Nephron progenitor cell (in vitro differentiated cells): ENCODE measurements at regions not wholly inside any gene's neighbourhood (a gene's known extent, or its start where the extent isn't known, plus 50 kb on each side); places are given as distances from the start of the nearest gene placed in this dataset.

Experiments used
- DNase-seq: peaks from one replicate; pipeline ENCODE4 v3.0.0; 2021
- H3K27ac Mint-ChIP-seq: 2 replicates; pipeline ENCODE4 v1.8.0; 2021; ENCODE audit warnings: mild to moderate bottlenecking, moderate library complexity, mixed read lengths
- H3K27me3 Mint-ChIP-seq: 2 replicates; pipeline ENCODE4 v1.8.0; 2021; ENCODE audit warnings: mild to moderate bottlenecking, low read depth, mixed read lengths; ENCODE audit not compliant: poor library complexity
- H3K36me3 Mint-ChIP-seq: 2 replicates; pipeline ENCODE4 v1.8.0; 2021; ENCODE audit warnings: low read depth, mixed read lengths
- H3K4me1 Mint-ChIP-seq: 2 replicates; pipeline ENCODE4 v1.8.0; 2021; ENCODE audit warnings: mixed read lengths
- H3K4me3 Mint-ChIP-seq: 2 replicates; pipeline ENCODE4 v1.8.0; 2021; ENCODE audit warnings: mild to moderate bottlenecking, moderate library complexity, mixed read lengths
- H3K9me3 Mint-ChIP-seq: 2 replicates; pipeline ENCODE4 v1.8.0; 2021; ENCODE audit warnings: mild to moderate bottlenecking, moderate library complexity, mixed read lengths
- TF ChIP-seq, protein P1 (sequence below): fragments of 200-600 bp; sonication (generic); IDR thresholded peaks from 2 replicates; pipeline ENCODE4 v1.5.0; 2021; ENCODE audit warnings: antibody characterized with exemption

DNA sequence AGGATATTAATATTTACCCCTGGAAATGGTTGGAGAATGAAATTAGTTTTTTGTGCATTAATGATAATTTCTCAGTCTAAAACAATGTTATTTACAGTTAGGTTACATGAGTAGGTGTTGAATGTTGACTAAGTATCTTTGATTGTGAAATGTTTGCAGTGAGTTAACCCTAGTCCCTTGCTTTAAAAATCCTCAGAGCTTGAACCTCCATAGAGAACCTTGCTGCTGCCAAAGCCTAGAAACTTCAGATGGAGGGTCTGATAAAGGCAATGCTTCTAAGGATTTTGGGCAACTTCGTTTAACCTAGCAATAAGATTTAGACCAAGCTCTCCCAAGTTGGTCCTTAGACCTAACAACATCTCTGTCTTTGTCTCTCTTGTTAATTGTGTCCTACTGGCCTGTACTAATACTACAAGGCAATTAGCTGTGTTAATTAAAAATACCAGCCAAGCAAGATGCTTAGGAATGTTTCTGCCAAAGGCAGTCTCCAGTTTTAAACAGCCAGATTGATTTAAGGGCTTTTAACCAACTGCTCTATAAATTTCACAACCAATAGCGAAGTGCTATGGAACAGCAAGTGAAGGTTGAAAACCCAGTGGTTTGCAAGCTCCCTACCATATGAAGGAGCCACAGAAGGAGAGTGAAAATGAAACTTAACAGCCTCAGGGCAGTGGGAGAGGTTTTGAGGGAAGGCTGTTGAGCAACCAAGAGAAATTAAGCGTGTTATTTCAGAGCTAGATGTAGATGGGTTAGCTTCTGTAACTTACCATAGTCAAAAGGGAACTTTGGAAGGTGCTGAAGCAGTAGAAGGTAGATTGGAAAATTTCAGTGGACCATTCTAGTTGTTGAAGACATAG is 295.9 kb upstream of the ANO5 start:
- Mint-ChIP-seq H3K27ac (no peak overlapping the region), H3K4me1 (no peaks in the 10 kb centered on the region), H3K4me3 (no peak overlapping the region), H3K36me3 (no peaks in the 10 kb centered on the region), H3K9me3 (no peaks in the 10 kb centered on the region), H3K27me3 (no peaks in the 10 kb centered on the region)
- no peak for DNase-seq
- TF ChIP-seq, protein P1, sequence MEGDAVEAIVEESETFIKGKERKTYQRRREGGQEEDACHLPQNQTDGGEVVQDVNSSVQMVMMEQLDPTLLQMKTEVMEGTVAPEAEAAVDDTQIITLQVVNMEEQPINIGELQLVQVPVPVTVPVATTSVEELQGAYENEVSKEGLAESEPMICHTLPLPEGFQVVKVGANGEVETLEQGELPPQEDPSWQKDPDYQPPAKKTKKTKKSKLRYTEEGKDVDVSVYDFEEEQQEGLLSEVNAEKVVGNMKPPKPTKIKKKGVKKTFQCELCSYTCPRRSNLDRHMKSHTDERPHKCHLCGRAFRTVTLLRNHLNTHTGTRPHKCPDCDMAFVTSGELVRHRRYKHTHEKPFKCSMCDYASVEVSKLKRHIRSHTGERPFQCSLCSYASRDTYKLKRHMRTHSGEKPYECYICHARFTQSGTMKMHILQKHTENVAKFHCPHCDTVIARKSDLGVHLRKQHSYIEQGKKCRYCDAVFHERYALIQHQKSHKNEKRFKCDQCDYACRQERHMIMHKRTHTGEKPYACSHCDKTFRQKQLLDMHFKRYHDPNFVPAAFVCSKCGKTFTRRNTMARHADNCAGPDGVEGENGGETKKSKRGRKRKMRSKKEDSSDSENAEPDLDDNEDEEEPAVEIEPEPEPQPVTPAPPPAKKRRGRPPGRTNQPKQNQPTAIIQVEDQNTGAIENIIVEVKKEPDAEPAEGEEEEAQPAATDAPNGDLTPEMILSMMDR: no peak

DNA sequence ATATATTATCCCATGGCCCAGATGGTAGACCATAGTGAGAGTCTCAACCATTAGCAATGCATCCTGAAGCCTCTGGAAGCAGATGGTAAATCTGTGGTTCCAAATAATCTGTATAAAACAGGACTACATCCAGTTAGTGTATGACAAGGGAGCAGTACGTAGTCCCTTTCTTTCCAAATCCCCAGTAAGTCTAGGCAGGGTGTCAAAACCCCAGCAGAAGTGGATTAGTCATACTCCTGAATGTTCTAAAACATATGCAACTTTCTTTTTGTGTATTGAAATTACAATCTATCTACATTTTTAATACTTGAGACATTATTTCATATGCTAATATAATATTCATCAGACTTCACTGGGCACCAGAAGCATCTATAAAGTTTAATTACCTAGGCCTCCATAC is 295.1 kb upstream of the ANO5 start:
- Mint-ChIP-seq H3K9me3 (no peaks in the 10 kb centered on the region), H3K27me3 (no peaks in the 10 kb centered on the region), H3K27ac (no peak overlapping the region), H3K36me3 (no peaks in the 10 kb centered on the region), H3K4me1 (no peaks in the 10 kb centered on the region), H3K4me3 (no peak overlapping the region)
- DNase-seq: no peak
- TF ChIP-seq, protein P1: no peak

DNA sequence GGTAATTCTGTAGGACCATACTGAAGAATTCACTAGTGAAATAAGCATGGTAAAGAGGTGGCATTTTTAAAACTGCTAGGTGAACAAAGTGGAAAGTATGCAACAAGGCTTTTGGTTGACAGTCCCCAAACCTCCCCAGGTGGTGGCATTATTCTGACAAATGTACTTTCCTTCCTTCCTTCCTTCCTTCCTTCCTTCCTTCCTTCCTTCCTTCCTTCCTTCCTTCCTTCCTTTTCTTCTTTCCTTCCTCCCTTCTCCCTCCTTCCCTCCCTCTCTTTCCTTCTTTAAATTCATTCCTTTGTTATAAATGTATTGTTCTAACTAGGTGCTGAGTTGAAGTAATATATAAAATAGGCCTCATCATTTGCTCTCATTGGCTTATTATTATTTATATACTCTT is 284.7 kb upstream of the ANO5 start:
- H3K27me3 Mint-ChIP-seq: peaks cover 3% of the 10 kb centered on the region
- H3K9me3 Mint-ChIP-seq: no peaks in the 10 kb centered on the region
- H3K4me1 Mint-ChIP-seq: no peaks in the 10 kb centered on the region
- no peaks in the 10 kb centered on the region for H3K36me3 Mint-ChIP-seq
- no peak overlapping the region for H3K27ac Mint-ChIP-seq
- TF ChIP-seq, protein P1: no peak
- no peak overlapping the region for H3K4me3 Mint-ChIP-seq
- no peak for DNase-seq

DNA sequence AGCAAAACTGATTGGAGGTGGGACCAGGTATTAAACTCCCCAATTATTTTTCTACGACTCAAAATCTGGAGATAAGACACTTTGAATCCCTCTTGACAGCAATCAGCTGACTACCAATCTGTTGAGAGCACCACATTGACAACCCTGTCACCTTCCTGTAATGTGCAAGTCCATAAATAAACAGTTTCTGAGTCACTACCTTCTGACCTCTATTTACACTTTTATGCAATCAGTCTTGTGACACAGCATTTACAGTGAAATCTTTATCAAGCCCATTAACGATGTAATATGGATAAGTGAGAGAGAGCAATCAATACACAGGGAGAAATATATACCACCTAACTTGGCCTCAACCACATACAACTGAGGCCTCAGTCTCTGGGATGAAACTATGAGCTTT is 283.7 kb upstream of the ANO5 start:
- Mint-ChIP-seq H3K9me3 (no peaks in the 10 kb centered on the region), H3K4me1 (no peaks in the 10 kb centered on the region), H3K27me3 (peaks cover 3% of the 10 kb centered on the region), H3K27ac (no peak overlapping the region), H3K36me3 (no peaks in the 10 kb centered on the region), H3K4me3 (no peak overlapping the region)
- no peak for DNase-seq
- TF ChIP-seq, protein P1: no peak

DNA sequence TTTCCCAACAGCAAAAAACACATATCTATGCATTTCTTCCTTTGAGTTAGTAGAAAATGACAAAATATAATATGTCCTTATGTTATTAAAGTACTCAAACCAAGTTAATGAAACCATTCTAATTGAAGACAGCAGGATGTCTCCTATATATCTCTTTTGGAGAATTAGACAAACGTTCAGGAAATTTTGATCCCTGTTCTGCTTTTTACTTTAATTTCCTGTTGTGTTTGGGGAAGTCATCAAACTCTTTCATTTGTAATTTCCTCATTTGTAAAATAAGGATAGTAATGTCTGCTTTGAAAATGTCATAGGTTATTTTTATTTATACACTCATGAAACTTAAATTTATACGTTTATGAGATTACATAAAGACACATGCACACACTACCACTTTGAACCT is 281.8 kb upstream of the ANO5 start:
- Mint-ChIP-seq H3K27ac (no peak overlapping the region), H3K4me3 (no peak overlapping the region)
- TF ChIP-seq, protein P1: no peak

DNA sequence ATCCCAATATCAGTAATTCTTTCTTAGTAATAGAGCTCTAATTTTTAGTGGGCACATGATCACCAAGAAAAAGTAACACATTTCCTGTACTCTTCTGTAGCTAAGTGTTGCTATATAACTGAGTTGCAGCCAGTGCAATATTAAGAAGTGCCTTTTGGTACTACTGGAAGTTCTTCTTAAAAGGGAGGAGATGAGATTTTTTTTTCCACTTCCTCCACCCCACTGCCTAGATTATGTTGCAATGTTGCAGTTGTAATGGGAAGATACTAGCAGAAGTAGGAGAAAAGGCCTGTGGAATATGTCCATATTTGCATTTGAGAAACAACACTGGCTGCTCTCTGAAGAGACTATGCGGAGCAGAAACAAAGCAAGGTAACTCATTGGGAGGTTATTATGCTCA is 280.6 kb upstream of the ANO5 start:
- H3K4me1 Mint-ChIP-seq: no peaks in the 10 kb centered on the region

More for the DNA sequence above, 281.8 kb upstream of the ANO5 start:
- Mint-ChIP-seq H3K27me3 (no peaks in the 10 kb centered on the region), H3K9me3 (no peaks in the 10 kb centered on the region), H3K36me3 (no peaks in the 10 kb centered on the region), H3K4me1 (no peaks in the 10 kb centered on the region)
- DNase-seq: no peak

More for the DNA sequence above, 280.6 kb upstream of the ANO5 start:
- TF ChIP-seq, protein P1: no peak
- H3K4me3 Mint-ChIP-seq: no peak overlapping the region
- no peaks in the 10 kb centered on the region for H3K9me3 Mint-ChIP-seq
- no peaks in the 10 kb centered on the region for H3K36me3 Mint-ChIP-seq
- H3K27ac Mint-ChIP-seq: no peak overlapping the region
- H3K27me3 Mint-ChIP-seq: no peaks in the 10 kb centered on the region
- DNase-seq: no peak
